ENCODE measurements at regions not wholly inside any gene's neighbourhood (a gene's known extent, or its start where the extent isn't known, plus 50 kb on each side); places are given as distances from the start of the nearest gene placed in this dataset.
"Not testable (repeated sequence)": the region's sequence is repeated elsewhere in the genome, so short reads cannot be mapped to it uniquely, and the experiment has no call there.

DNA sequence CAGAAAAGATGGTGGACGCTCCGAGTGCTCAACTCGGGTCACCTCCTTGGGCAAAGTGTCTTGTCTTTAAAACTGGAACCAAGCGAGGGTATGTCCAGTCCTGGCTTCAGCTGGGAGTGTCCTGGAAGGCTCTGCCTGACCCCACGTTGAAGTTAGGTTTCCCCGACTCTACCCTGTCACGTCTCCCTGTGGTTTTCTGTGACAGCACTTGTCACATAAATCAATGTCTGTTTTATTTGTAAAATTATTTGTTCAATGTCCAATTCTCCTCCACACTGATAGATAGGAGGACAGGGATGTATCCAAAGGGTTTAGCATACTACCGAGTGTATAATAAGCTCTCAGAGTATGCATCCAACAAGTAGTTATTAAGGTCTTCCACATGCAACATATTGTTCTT lies 197.7 kb upstream of the IRF2BP2 start:
- H3K9me3 Mint-ChIP-seq; H3K23me2 ChIP-seq (ENCODE audit: insufficient read length, low read depth, low read length, poor library complexity, severe bottlenecking); H3K27me3 ChIP-seq (ENCODE audit: insufficient read depth, low read length); H3K27ac Mint-ChIP-seq; H3K36me3 Mint-ChIP-seq (ENCODE audit: insufficient read depth in 1 of 3, low read depth in 3 of 3); H3K27ac ChIP-seq (ENCODE audit: insufficient read length, low read depth, low read length); H3K4me1 ChIP-seq (ENCODE audit: insufficient read depth, low read length); H3K4ac ChIP-seq (ENCODE audit: low read depth, low read length); H2BK12ac ChIP-seq (ENCODE audit: insufficient read length, low read depth, low read length); H2AK5ac ChIP-seq (ENCODE audit: insufficient read length, low read length); H3K56ac ChIP-seq (ENCODE audit: insufficient read length, low read depth, low read length); H4K91ac ChIP-seq (ENCODE audit: insufficient read length, low read depth, low read length); DNase-seq; H4K8ac ChIP-seq (replicated peaks; ENCODE audit: insufficient read length, low read depth, low read length); H3K9ac ChIP-seq (ENCODE audit: extremely low read depth, insufficient read length, low read length); H3K23ac ChIP-seq (ENCODE audit: insufficient read length, low read depth, low read length); H3K27me3 Mint-ChIP-seq (ENCODE audit: low read depth); H2BK15ac ChIP-seq (ENCODE audit: low read depth, low read length); H3K4me3 Mint-ChIP-seq; H3K4me2 ChIP-seq (ENCODE audit: insufficient read depth, insufficient read length, low read length); H3K18ac ChIP-seq (ENCODE audit: insufficient read length, low read depth, low read length); H3K9me3 ChIP-seq (ENCODE audit: control insufficient read depth, low read depth, low read length); H3K79me2 ChIP-seq (ENCODE audit: insufficient read depth, low read length); H2BK120ac ChIP-seq (ENCODE audit: low read depth, low read length, poor library complexity, severe bottlenecking); H3K14ac ChIP-seq (ENCODE audit: insufficient read depth, low read length); H3T11ph ChIP-seq (ENCODE audit: low read length); H2AFZ ChIP-seq (ENCODE audit: low read length); H4K20me1 ChIP-seq (ENCODE audit: control insufficient read depth, insufficient read depth, insufficient read length); H4K5ac ChIP-seq (ENCODE audit: insufficient read length, low read depth, low read length); H2BK20ac ChIP-seq (ENCODE audit: low read depth, low read length, poor library complexity, severe bottlenecking); H3K79me1 ChIP-seq (ENCODE audit: insufficient read depth, low read depth, low read length, poor library complexity, severe bottlenecking); H3K4me1 Mint-ChIP-seq; H2BK5ac ChIP-seq (ENCODE audit: insufficient read length, low read length): not testable (repeated sequence)
- no CpG with 5 or more reads among the region's 8 CpGs for WGBS (ENCODE audit: extremely low coverage, insufficient read length, low lambda C conversion rate)

- not testable (repeated sequence) for H2BK15ac ChIP-seq (ENCODE audit: low read depth, low read length); H3K4me3 Mint-ChIP-seq; H2BK5ac ChIP-seq (ENCODE audit: insufficient read length, low read length); H3K23ac ChIP-seq (ENCODE audit: insufficient read length, low read depth, low read length); H3K27ac ChIP-seq (ENCODE audit: insufficient read length, low read depth, low read length); H3K56ac ChIP-seq (ENCODE audit: insufficient read length, low read depth, low read length); H3K27me3 ChIP-seq (ENCODE audit: insufficient read depth, low read length); H3K23me2 ChIP-seq (ENCODE audit: insufficient read length, low read depth, low read length, poor library complexity, severe bottlenecking); H2AK5ac ChIP-seq (ENCODE audit: insufficient read length, low read length); H3K79me1 ChIP-seq (ENCODE audit: insufficient read depth, low read depth, low read length, poor library complexity, severe bottlenecking); DNase-seq; H2AFZ ChIP-seq (ENCODE audit: low read length); H3K9me3 Mint-ChIP-seq; H4K5ac ChIP-seq (ENCODE audit: insufficient read length, low read depth, low read length); H3K79me2 ChIP-seq (ENCODE audit: insufficient read depth, low read length); H4K91ac ChIP-seq (ENCODE audit: insufficient read length, low read depth, low read length); H2BK20ac ChIP-seq (ENCODE audit: low read depth, low read length, poor library complexity, severe bottlenecking); H4K8ac ChIP-seq (replicated peaks; ENCODE audit: insufficient read length, low read depth, low read length); H3K27me3 Mint-ChIP-seq (ENCODE audit: low read depth); H3K27ac Mint-ChIP-seq; H2BK12ac ChIP-seq (ENCODE audit: insufficient read length, low read depth, low read length); H3K4ac ChIP-seq (ENCODE audit: low read depth, low read length); H3K4me1 Mint-ChIP-seq; H3K18ac ChIP-seq (ENCODE audit: insufficient read length, low read depth, low read length); H2BK120ac ChIP-seq (ENCODE audit: low read depth, low read length, poor library complexity, severe bottlenecking); H3K9me3 ChIP-seq (ENCODE audit: control insufficient read depth, low read depth, low read length); H4K20me1 ChIP-seq (ENCODE audit: control insufficient read depth, insufficient read depth, insufficient read length); H3K14ac ChIP-seq (ENCODE audit: insufficient read depth, low read length); H3T11ph ChIP-seq (ENCODE audit: low read length); H3K4me1 ChIP-seq (ENCODE audit: insufficient read depth, low read length); H3K36me3 Mint-ChIP-seq (ENCODE audit: insufficient read depth in 1 of 3, low read depth in 3 of 3); H3K9ac ChIP-seq (ENCODE audit: extremely low read depth, insufficient read length, low read length); H3K4me2 ChIP-seq (ENCODE audit: insufficient read depth, insufficient read length, low read length)
- WGBS (ENCODE audit: extremely low coverage, insufficient read length, low lambda C conversion rate) = no CpG with 5 or more reads among the region's 7 CpGs
Measured at GRCh38 chr1:234802586-234802985, 192.6 kb upstream of the IRF2BP2 start.

GRCh38 chr1:234801636-234802035 lies 191.7 kb upstream of the IRF2BP2 start:
- H3K18ac ChIP-seq (ENCODE audit: insufficient read length, low read depth, low read length); H3K9me3 Mint-ChIP-seq; H2BK12ac ChIP-seq (ENCODE audit: insufficient read length, low read depth, low read length); H3K27me3 ChIP-seq (ENCODE audit: insufficient read depth, low read length); H3K56ac ChIP-seq (ENCODE audit: insufficient read length, low read depth, low read length); H3T11ph ChIP-seq (ENCODE audit: low read length); H3K23ac ChIP-seq (ENCODE audit: insufficient read length, low read depth, low read length); H3K4me2 ChIP-seq (ENCODE audit: insufficient read depth, insufficient read length, low read length); H3K27me3 Mint-ChIP-seq (ENCODE audit: low read depth); H4K5ac ChIP-seq (ENCODE audit: insufficient read length, low read depth, low read length); H3K36me3 Mint-ChIP-seq (ENCODE audit: insufficient read depth in 1 of 3, low read depth in 3 of 3); H3K9ac ChIP-seq (ENCODE audit: extremely low read depth, insufficient read length, low read length); H3K27ac Mint-ChIP-seq; H3K23me2 ChIP-seq (ENCODE audit: insufficient read length, low read depth, low read length, poor library complexity, severe bottlenecking); DNase-seq; H4K20me1 ChIP-seq (ENCODE audit: control insufficient read depth, insufficient read depth, insufficient read length); H2AK5ac ChIP-seq (ENCODE audit: insufficient read length, low read length); H2BK20ac ChIP-seq (ENCODE audit: low read depth, low read length, poor library complexity, severe bottlenecking); H2BK120ac ChIP-seq (ENCODE audit: low read depth, low read length, poor library complexity, severe bottlenecking); H2AFZ ChIP-seq (ENCODE audit: low read length); H2BK5ac ChIP-seq (ENCODE audit: insufficient read length, low read length); H3K4ac ChIP-seq (ENCODE audit: low read depth, low read length); H3K79me1 ChIP-seq (ENCODE audit: insufficient read depth, low read depth, low read length, poor library complexity, severe bottlenecking); H2BK15ac ChIP-seq (ENCODE audit: low read depth, low read length); H4K8ac ChIP-seq (replicated peaks; ENCODE audit: insufficient read length, low read depth, low read length); H3K4me3 Mint-ChIP-seq; H3K79me2 ChIP-seq (ENCODE audit: insufficient read depth, low read length); H3K27ac ChIP-seq (ENCODE audit: insufficient read length, low read depth, low read length); H3K9me3 ChIP-seq (ENCODE audit: control insufficient read depth, low read depth, low read length); H3K4me1 ChIP-seq (ENCODE audit: insufficient read depth, low read length); H3K14ac ChIP-seq (ENCODE audit: insufficient read depth, low read length); H3K4me1 Mint-ChIP-seq; H4K91ac ChIP-seq (ENCODE audit: insufficient read length, low read depth, low read length): not testable (repeated sequence)
- WGBS (ENCODE audit: extremely low coverage, insufficient read length, low lambda C conversion rate) = no CpG with 5 or more reads among the region's 4 CpGs

Data from H9 (cell line).